A673 (cell line): ENCODE measurements at regions not wholly inside any gene's neighbourhood (a gene's known extent, or its start where the extent isn't known, plus 50 kb on each side); places are given as distances from the start of the nearest gene placed in this dataset.

Source experiments
- CTCF ChIP-seq: fragments of 300-800, 200-600 bp; sonication (generic); conservative IDR thresholded peaks from 2 replicates; pipeline ENCODE4 v1.5.1; 2017; ENCODE audit warnings: low read depth, mild to moderate bottlenecking, antibody characterized with exemption, low read length, moderate library complexity, mixed read lengths
- EZH2 ChIP-seq: fragments of 200-600 bp; sonication (generic); IDR thresholded peaks from 2 replicates; pipeline ENCODE4 v1.6.1; 2017; ENCODE audit warnings: borderline replicate concordance, low read depth, mild to moderate bottlenecking, mixed read lengths, antibody characterized with exemption, low read length; ENCODE audit not compliant: poor library complexity, severe bottlenecking

- no peak for TF ChIP-seq EZH2
- no peak for TF ChIP-seq CTCF
These were observed 160.3 kb upstream of the ZNF217 start for GRCh38 chr20:53753880-53754459.
